ENCODE measurements at regions not wholly inside any gene's neighbourhood (a gene's known extent, or its start where the extent isn't known, plus 50 kb on each side); places are given as distances from the start of the nearest gene placed in this dataset.
"Not testable (repeated sequence)": the region's sequence is repeated elsewhere in the genome, so short reads cannot be mapped to it uniquely, and the experiment has no call there.

GRCh38 chr7:103240806-103241205, 56.4 kb upstream of the PMPCB start (continued):
- TF ChIP-seq CTCF (conservative IDR thresholded peaks at IDR 0.05; ENCODE audit: low read depth in 2 of 2), result no peak

- DNase-seq (ENCODE audit: low spot score); H3K36me3 Mint-ChIP-seq (ENCODE audit: low read depth); H3K27ac ChIP-seq (ENCODE audit: low read depth); H3K4me1 Mint-ChIP-seq; H3K27ac Mint-ChIP-seq; H3F3A ChIP-seq (replicated peaks; ENCODE audit: low read depth); H3K4me3 ChIP-seq; H3K4me2 ChIP-seq; H3K4me3 Mint-ChIP-seq; H3K9me3 Mint-ChIP-seq; H3K36me3 ChIP-seq (ENCODE audit: insufficient read depth); H2AFZ ChIP-seq; ATAC-seq; H3K27me3 Mint-ChIP-seq (ENCODE audit: insufficient read depth, low read depth, poor library complexity); H3K4me1 ChIP-seq (ENCODE audit: insufficient read depth); H3K9me2 ChIP-seq (ENCODE audit: insufficient read depth); H4K20me1 ChIP-seq (replicated peaks; ENCODE audit: insufficient read depth); H3K27me3 ChIP-seq (ENCODE audit: insufficient read depth); H3K79me2 ChIP-seq (replicated peaks; ENCODE audit: insufficient read depth): not testable (repeated sequence)
Measured at GRCh38 chr7:103235824-103236223, 61.4 kb upstream of the PMPCB start.

GRCh38 chr7:103234877-103235276, 62.4 kb upstream of the PMPCB start:
- not testable (repeated sequence) for H3K27ac Mint-ChIP-seq; DNase-seq (ENCODE audit: low spot score); H3K4me3 ChIP-seq; H3K9me2 ChIP-seq (ENCODE audit: insufficient read depth); H4K20me1 ChIP-seq (replicated peaks; ENCODE audit: insufficient read depth); H3K27me3 Mint-ChIP-seq (ENCODE audit: insufficient read depth, low read depth, poor library complexity); H3F3A ChIP-seq (replicated peaks; ENCODE audit: low read depth); H3K36me3 ChIP-seq (ENCODE audit: insufficient read depth); H3K4me1 ChIP-seq (ENCODE audit: insufficient read depth); ATAC-seq; H3K9me3 Mint-ChIP-seq; H3K79me2 ChIP-seq (replicated peaks; ENCODE audit: insufficient read depth); H3K27ac ChIP-seq (ENCODE audit: low read depth); H3K36me3 Mint-ChIP-seq (ENCODE audit: low read depth); H3K4me2 ChIP-seq; H3K27me3 ChIP-seq (ENCODE audit: insufficient read depth); H3K4me3 Mint-ChIP-seq; H2AFZ ChIP-seq; H3K4me1 Mint-ChIP-seq

GRCh38 chr7:103227787-103228186, 69.4 kb upstream of the PMPCB start:
- not testable (repeated sequence) for H3K27ac ChIP-seq (ENCODE audit: low read depth); H3F3A ChIP-seq (replicated peaks; ENCODE audit: low read depth)

GRCh38 chr7:103225798-103226197, 71.4 kb upstream of the PMPCB start:
- DNase-seq (ENCODE audit: low spot score); H3K4me2 ChIP-seq; H3K9me3 Mint-ChIP-seq; ATAC-seq; H3K27me3 Mint-ChIP-seq (ENCODE audit: insufficient read depth, low read depth, poor library complexity); H3K4me1 ChIP-seq (ENCODE audit: insufficient read depth); H3F3A ChIP-seq (replicated peaks; ENCODE audit: low read depth); H3K27ac Mint-ChIP-seq; H3K36me3 ChIP-seq (ENCODE audit: insufficient read depth); H3K79me2 ChIP-seq (replicated peaks; ENCODE audit: insufficient read depth); H3K4me3 Mint-ChIP-seq; H3K27ac ChIP-seq (ENCODE audit: low read depth); H3K9me2 ChIP-seq (ENCODE audit: insufficient read depth); H4K20me1 ChIP-seq (replicated peaks; ENCODE audit: insufficient read depth); H3K4me1 Mint-ChIP-seq; H3K36me3 Mint-ChIP-seq (ENCODE audit: low read depth); H3K4me3 ChIP-seq; H2AFZ ChIP-seq; H3K27me3 ChIP-seq (ENCODE audit: insufficient read depth): not testable (repeated sequence)

More at GRCh38 chr7:103227787-103228186, 69.4 kb upstream of the PMPCB start:
- H3K36me3 ChIP-seq (ENCODE audit: insufficient read depth); H3K4me1 ChIP-seq (ENCODE audit: insufficient read depth); H3K79me2 ChIP-seq (replicated peaks; ENCODE audit: insufficient read depth); H3K36me3 Mint-ChIP-seq (ENCODE audit: low read depth); H3K9me3 Mint-ChIP-seq; DNase-seq (ENCODE audit: low spot score); ATAC-seq; H3K27ac Mint-ChIP-seq; H3K27me3 Mint-ChIP-seq (ENCODE audit: insufficient read depth, low read depth, poor library complexity); H3K4me3 Mint-ChIP-seq; H2AFZ ChIP-seq; H3K27me3 ChIP-seq (ENCODE audit: insufficient read depth); H3K4me3 ChIP-seq; H3K9me2 ChIP-seq (ENCODE audit: insufficient read depth); H3K4me1 Mint-ChIP-seq; H3K4me2 ChIP-seq; H4K20me1 ChIP-seq (replicated peaks; ENCODE audit: insufficient read depth): not testable (repeated sequence)

GRCh38 chr7:103223065-103223464, 74.2 kb upstream of the NAPEPLD start:
- not testable (repeated sequence) for H4K20me1 ChIP-seq (replicated peaks; ENCODE audit: insufficient read depth); H3K9me2 ChIP-seq (ENCODE audit: insufficient read depth); H3F3A ChIP-seq (replicated peaks; ENCODE audit: low read depth); H3K36me3 Mint-ChIP-seq (ENCODE audit: low read depth); H3K27me3 ChIP-seq (ENCODE audit: insufficient read depth); H3K4me3 ChIP-seq; H3K4me1 ChIP-seq (ENCODE audit: insufficient read depth); DNase-seq (ENCODE audit: low spot score); H2AFZ ChIP-seq; H3K79me2 ChIP-seq (replicated peaks; ENCODE audit: insufficient read depth); H3K27me3 Mint-ChIP-seq (ENCODE audit: insufficient read depth, low read depth, poor library complexity); H3K27ac ChIP-seq (ENCODE audit: low read depth); H3K4me3 Mint-ChIP-seq; H3K4me2 ChIP-seq; ATAC-seq; H3K27ac Mint-ChIP-seq; H3K9me3 Mint-ChIP-seq; H3K36me3 ChIP-seq (ENCODE audit: insufficient read depth); H3K4me1 Mint-ChIP-seq

GRCh38 chr7:103211049-103211448, 62.1 kb upstream of the NAPEPLD start:
- not testable (repeated sequence) for H3K27me3 Mint-ChIP-seq (ENCODE audit: insufficient read depth, low read depth, poor library complexity); H3F3A ChIP-seq (replicated peaks; ENCODE audit: low read depth); H3K36me3 Mint-ChIP-seq (ENCODE audit: low read depth); H3K79me2 ChIP-seq (replicated peaks; ENCODE audit: insufficient read depth); H3K4me3 ChIP-seq; H4K20me1 ChIP-seq (replicated peaks; ENCODE audit: insufficient read depth); H3K4me1 Mint-ChIP-seq; H3K9me3 Mint-ChIP-seq; H3K9me2 ChIP-seq (ENCODE audit: insufficient read depth); H3K4me2 ChIP-seq; H3K27me3 ChIP-seq (ENCODE audit: insufficient read depth); H3K27ac Mint-ChIP-seq; H3K4me1 ChIP-seq (ENCODE audit: insufficient read depth); H3K36me3 ChIP-seq (ENCODE audit: insufficient read depth); H3K4me3 Mint-ChIP-seq; H3K27ac ChIP-seq (ENCODE audit: low read depth)
- H2AFZ ChIP-seq, result 0 out of 2 replicates have a peak overlapping the region, but pooled peaks have one; percentile 43
- peak; percentile 38 for ATAC-seq
- peak; percentile 17 for DNase-seq (ENCODE audit: low spot score)
